SK-N-SH (cell line): ENCODE measurements at regions not wholly inside any gene's neighbourhood (a gene's known extent, or its start where the extent isn't known, plus 50 kb on each side); places are given as distances from the start of the nearest gene placed in this dataset.

Experiments used
- CTCF ChIA-PET: fragments of 300-600, 350-600 bp; formaldehyde crosslinking; extraction: SDS; loops from one replicate; lab custom pipeline; 2021; lab: Yijun Ruan, JAX
- POLR2A ChIA-PET: fragments of 350-600 bp; sonication (Branson Sonifier 250); formaldehyde crosslinking; extraction: SDS; loops from one replicate; lab custom pipeline; 2020; ENCODE audit warnings: antibody characterized with exemption, inconsistent platforms; lab: Yijun Ruan, JAX
- DNase-seq: peaks from one replicate; pipeline ENCODE4 v3.0.0; 2012
- H2AFZ ChIP-seq: fragments of 200-600 bp; sonication (generic); 2 replicates; pipeline ENCODE4 v1.8.1; 2016; ENCODE audit warnings: antibody characterized with exemption, mild to moderate bottlenecking, low read depth
- H3F3A ChIP-seq: fragments of 200-600 bp; sonication (generic); replicated peaks from 2 replicates; pipeline ENCODE3; 2016; ENCODE audit warnings: antibody characterized with exemption, mild to moderate bottlenecking; ENCODE audit not compliant: insufficient read depth
- H3K27ac ChIP-seq, 2 experiments: fragments of 200-500 bp in 1 of 2; fragments of 200-600 bp in 1 of 2; sonication (Bioruptor generic) in 1 of 2; sonication (generic), shearing (Covaris generic) in 1 of 2; 2 replicates each; pipeline versions ENCODE4 v1.5.1 to v1.6.1; 2014 to 2016; ENCODE audit warnings: low read depth in 2 of 2, inconsistent platforms in 1 of 2, low read length in 1 of 2, mild to moderate bottlenecking in 1 of 2, mixed read lengths in 1 of 2
- H3K27me3 ChIP-seq: fragments of 200-600 bp; sonication (generic), shearing (Covaris generic); 2 replicates; pipeline ENCODE4 v1.6.1; 2016; ENCODE audit warnings: mixed run types; ENCODE audit not compliant: insufficient read depth
- H3K36me3 ChIP-seq, 2 experiments: fragments of 200-500 bp in 1 of 2; fragments of 200-600 bp in 1 of 2; sonication (Bioruptor generic) in 1 of 2; sonication (generic) in 1 of 2; replicated peaks in 1 of 2; 2 replicates each; pipeline versions ENCODE3 to v1.5.1; 2014 to 2016; ENCODE audit warnings: low read length in 1 of 2, mild to moderate bottlenecking in 1 of 2; ENCODE audit not compliant: insufficient read depth in 2 of 2, control insufficient read depth in 1 of 2
- H3K4me1 ChIP-seq, 2 experiments: fragments of 200-500 bp in 1 of 2; fragments of 200-600 bp in 1 of 2; sonication (Bioruptor generic) in 1 of 2; sonication (generic), shearing (Covaris generic) in 1 of 2; 2 replicates each; pipeline versions ENCODE4 v1.5.1 to v1.6.1; 2014 to 2016; ENCODE audit warnings: low read depth in 1 of 2, low read length in 1 of 2, mixed run types in 1 of 2; ENCODE audit not compliant: insufficient read depth in 2 of 2, control insufficient read depth in 1 of 2
- H3K4me2 ChIP-seq: fragments of 200-600 bp; sonication (generic), shearing (Covaris generic); 2 replicates; pipeline ENCODE4 v1.6.1; 2017; ENCODE audit warnings: mixed run types
- H3K4me3 ChIP-seq, 2 experiments: fragments of 200-500 bp in 1 of 2; fragments of 200-600 bp in 1 of 2; sonication (Bioruptor generic) in 1 of 2; sonication (generic), shearing (Covaris generic) in 1 of 2; 2 replicates each; pipeline versions ENCODE4 v1.5.1 to v1.8.1; 2014 to 2016; ENCODE audit warnings: low read depth in 2 of 2, inconsistent platforms in 1 of 2, low read length in 1 of 2, mild to moderate bottlenecking in 1 of 2, mixed read lengths in 1 of 2, moderate library complexity in 1 of 2
- H3K79me2 ChIP-seq: fragments of 200-600 bp; sonication (generic); 2 replicates; pipeline ENCODE4 v1.8.1; 2017; ENCODE audit warnings: mild to moderate bottlenecking; ENCODE audit not compliant: insufficient read depth
- H3K9ac ChIP-seq: fragments of 200-600 bp; sonication (generic); 2 replicates; pipeline ENCODE4 v1.6.1; 2017; ENCODE audit warnings: mixed run types
- H3K9me2 ChIP-seq: fragments of 200-600 bp; sonication (generic); 2 replicates; pipeline ENCODE4 v1.6.1; 2017; ENCODE audit warnings: mixed run types
- H3K9me3 ChIP-seq: fragments of 200-600 bp; sonication (generic); 2 replicates; pipeline ENCODE4 v1.6.1; 2017; ENCODE audit warnings: mixed run types, mild to moderate bottlenecking, moderate library complexity
- H4K20me1 ChIP-seq: fragments of 200-600 bp; sonication (generic); 2 replicates; pipeline ENCODE4 v1.6.1; 2017; ENCODE audit warnings: mild to moderate bottlenecking, mixed run types; ENCODE audit not compliant: insufficient read depth
- CHD2 ChIP-seq: fragments of 150-350 bp; IDR thresholded peaks from 2 replicates; pipeline ENCODE4 v1.6.1; 2018; ENCODE audit warnings: low read length; ENCODE audit not compliant: partially characterized antibody
- FOSL2 ChIP-seq: IDR thresholded peaks from 2 replicates; pipeline ENCODE4 v1.4.0; 2012; ENCODE audit warnings: low read depth, mild to moderate bottlenecking, moderate library complexity, borderline replicate concordance
- FOXJ3 ChIP-seq: sonication (generic); formaldehyde crosslinking; IDR thresholded peaks from 2 replicates; pipeline ENCODE4 v1.5.1; 2020; ENCODE audit warnings: mild to moderate bottlenecking, missing genetic modification reagents
- GABPA ChIP-seq: IDR thresholded peaks from 2 replicates; pipeline ENCODE4 v1.4.0; 2012; ENCODE audit warnings: low read depth, mild to moderate bottlenecking
- MEF2A ChIP-seq: IDR thresholded peaks from 2 replicates; pipeline ENCODE4 v1.4.0; 2012; ENCODE audit warnings: low read depth, borderline replicate concordance
- NFIC ChIP-seq: IDR thresholded peaks from 2 replicates; pipeline ENCODE4 v1.4.0; 2012; ENCODE audit warnings: borderline replicate concordance
- NRF1 ChIP-seq: IDR thresholded peaks from 2 replicates; pipeline ENCODE4 v1.6.1; 2012; ENCODE audit warnings: low read depth, mild to moderate bottlenecking, low read length
- RAD21 ChIP-seq: IDR thresholded peaks from 2 replicates; pipeline ENCODE4 v1.6.1; 2012; ENCODE audit warnings: mild to moderate bottlenecking, low read length
- REST ChIP-seq: IDR thresholded peaks from 2 replicates; pipeline ENCODE4 v1.6.1; 2012; ENCODE audit warnings: mild to moderate bottlenecking, low read depth, low read length, moderate library complexity
- RXRA ChIP-seq: IDR thresholded peaks from 2 replicates; pipeline ENCODE4 v1.4.0; 2012; ENCODE audit warnings: low read depth, mild to moderate bottlenecking, borderline replicate concordance
- SMC3 ChIP-seq: IDR thresholded peaks from 2 replicates; pipeline ENCODE4 v1.6.1; 2012; ENCODE audit warnings: low read depth, low read length, improper control_type of control experiment
- TAF1 ChIP-seq: IDR thresholded peaks from 2 replicates; pipeline ENCODE4 v1.6.1; 2012; ENCODE audit warnings: low read depth, mild to moderate bottlenecking, low read length, moderate library complexity, borderline replicate concordance
- TCF12 ChIP-seq: IDR thresholded peaks from 2 replicates; pipeline ENCODE4 v1.4.0; 2012
- USF1 ChIP-seq: IDR thresholded peaks from 2 replicates; pipeline ENCODE4 v1.4.0; 2012; ENCODE audit warnings: low read depth, borderline replicate concordance
- USF2 ChIP-seq: fragments of 150-350 bp; IDR thresholded peaks from 2 replicates; pipeline ENCODE4 v1.6.1; 2017; ENCODE audit warnings: antibody characterized with exemption, low read length, low read depth, borderline replicate concordance
- YY1 ChIP-seq: IDR thresholded peaks from 2 replicates; pipeline ENCODE4 v1.4.0; 2012; ENCODE audit warnings: low read depth, mild to moderate bottlenecking
- WGBS: methylation state at CpG from one replicate; pipeline ENCODE4 v1.1.6; 2017; ENCODE audit warnings: low lambda C conversion rate; 5-methylcytosine and 5-hydroxymethylcytosine counted together
- TF ChIP-seq, protein P1 (sequence below): IDR thresholded peaks from 2 replicates; pipeline ENCODE4; 2012
- TF ChIP-seq, protein P2 (sequence below): fragments of 150-350 bp; IDR thresholded peaks from 2 replicates; pipeline ENCODE4 v1.6.1; 2016; ENCODE audit warnings: mild to moderate bottlenecking, low read depth, low read length

- TF ChIP-seq NRF1, result no peak
These were observed 143.1 kb downstream of the DIPK2A start (continued) for GRCh38 chr3:144114767-144115166.

DNA sequence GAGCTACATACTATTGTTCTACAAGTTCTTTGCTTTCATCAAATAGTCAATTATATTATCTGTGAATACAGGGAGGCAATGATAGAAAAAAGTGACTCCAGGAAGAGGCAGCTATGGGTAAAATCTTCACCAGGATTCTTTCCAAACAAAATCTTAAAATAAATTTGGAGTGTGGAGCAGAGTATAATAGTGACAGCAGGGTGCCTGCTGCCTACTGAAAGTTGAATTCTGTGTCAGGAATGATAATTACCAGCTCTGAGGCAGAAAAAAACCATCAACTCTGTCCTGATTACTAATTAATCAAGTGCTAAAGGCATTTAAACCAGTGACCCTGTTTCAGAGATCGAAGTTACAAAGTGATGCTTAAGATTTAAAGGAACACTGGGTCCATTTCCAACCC, 148.0 kb downstream of the DIPK2A start:
- Histone ChIP-seq H3K79me2 (no peaks in the 10 kb centered on the region), H3K4me3 (no peak overlapping the region), H2AFZ (no peak overlapping the region), H3K9ac (no peak overlapping the region), H3K4me2 (no peak overlapping the region), H3K36me3 (no peaks in the 10 kb centered on the region), H3K27ac (no peak overlapping the region)
- TF ChIP-seq, protein P1, sequence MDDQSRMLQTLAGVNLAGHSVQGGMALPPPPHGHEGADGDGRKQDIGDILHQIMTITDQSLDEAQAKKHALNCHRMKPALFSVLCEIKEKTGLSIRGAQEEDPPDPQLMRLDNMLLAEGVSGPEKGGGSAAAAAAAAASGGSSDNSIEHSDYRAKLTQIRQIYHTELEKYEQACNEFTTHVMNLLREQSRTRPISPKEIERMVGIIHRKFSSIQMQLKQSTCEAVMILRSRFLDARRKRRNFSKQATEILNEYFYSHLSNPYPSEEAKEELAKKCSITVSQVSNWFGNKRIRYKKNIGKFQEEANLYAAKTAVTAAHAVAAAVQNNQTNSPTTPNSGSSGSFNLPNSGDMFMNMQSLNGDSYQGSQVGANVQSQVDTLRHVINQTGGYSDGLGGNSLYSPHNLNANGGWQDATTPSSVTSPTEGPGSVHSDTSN, result no peak
- TF ChIP-seq GABPA (no peak), FOXJ3 (CRISPR knock-in tag) (no peak), FOSL2 (no peak), NFIC (no peak), RAD21 (no peak), CHD2 (no peak), USF2 (no peak), USF1 (no peak), YY1 (no peak), NRF1 (no peak), SMC3 (no peak), REST (no peak), TAF1 (no peak), TCF12 (no peak), MEF2A (no peak), RXRA (no peak)
- TF ChIP-seq, protein P2, sequence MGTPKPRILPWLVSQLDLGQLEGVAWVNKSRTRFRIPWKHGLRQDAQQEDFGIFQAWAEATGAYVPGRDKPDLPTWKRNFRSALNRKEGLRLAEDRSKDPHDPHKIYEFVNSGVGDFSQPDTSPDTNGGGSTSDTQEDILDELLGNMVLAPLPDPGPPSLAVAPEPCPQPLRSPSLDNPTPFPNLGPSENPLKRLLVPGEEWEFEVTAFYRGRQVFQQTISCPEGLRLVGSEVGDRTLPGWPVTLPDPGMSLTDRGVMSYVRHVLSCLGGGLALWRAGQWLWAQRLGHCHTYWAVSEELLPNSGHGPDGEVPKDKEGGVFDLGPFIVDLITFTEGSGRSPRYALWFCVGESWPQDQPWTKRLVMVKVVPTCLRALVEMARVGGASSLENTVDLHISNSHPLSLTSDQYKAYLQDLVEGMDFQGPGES, result no peak
- TF ChIP-seq, all 33 proteins: peak for 0
- H3K9me2 ChIP-seq, result no peaks in the 10 kb centered on the region
- H3K4me1 ChIP-seq, result no peaks in the 10 kb centered on the region
- no peak for DNase-seq
- H3K9me3 ChIP-seq, result no peaks in the 10 kb centered on the region
- ChIA-PET CTCF (no interaction called here), POLR2A (no interaction called here)
- H3F3A ChIP-seq, result no peaks in the 10 kb centered on the region
- 4% methylated on average over 1 of the region's 1 CpG for WGBS
- H4K20me1 ChIP-seq, result no peaks in the 10 kb centered on the region
- no peaks in the 10 kb centered on the region for H3K27me3 ChIP-seq
